Esophagus muscularis mucosa (tissue), 4 donors: ENCODE measurements at regions not wholly inside any gene's neighbourhood (a gene's known extent, or its start where the extent isn't known, plus 50 kb on each side); places are given as distances from the start of the nearest gene placed in this dataset.

Experiments
- CTCF ChIP-seq, 3 experiments: fragments of 200-600 bp in 2 of 3; fragments of 450-650 bp in 1 of 3; sonication (generic) in 2 of 3; IDR thresholded peaks; one replicate each; pipeline ENCODE4 v1.5.1; 2017 to 2019; ENCODE audit warnings: antibody characterized with exemption in 3 of 3, mild to moderate bottlenecking in 2 of 3, moderate library complexity in 1 of 3
- EP300 ChIP-seq: sonication (generic); formaldehyde crosslinking; IDR thresholded peaks from one replicate; pipeline ENCODE4 v1.6.1; 2017; ENCODE audit warnings: antibody characterized with exemption
- POLR2A ChIP-seq: fragments of 450-650 bp; IDR thresholded peaks from one replicate; pipeline ENCODE4 v1.6.1; 2017; ENCODE audit warnings: antibody characterized with exemption, moderate library complexity, mild to moderate bottlenecking, low read depth
- POLR2AphosphoS5 ChIP-seq, 2 donors: sonication (generic); formaldehyde crosslinking; IDR thresholded peaks; one replicate each; pipeline ENCODE4 v1.6.1; 2017; ENCODE audit warnings: antibody characterized with exemption in 2 of 2

DNA sequence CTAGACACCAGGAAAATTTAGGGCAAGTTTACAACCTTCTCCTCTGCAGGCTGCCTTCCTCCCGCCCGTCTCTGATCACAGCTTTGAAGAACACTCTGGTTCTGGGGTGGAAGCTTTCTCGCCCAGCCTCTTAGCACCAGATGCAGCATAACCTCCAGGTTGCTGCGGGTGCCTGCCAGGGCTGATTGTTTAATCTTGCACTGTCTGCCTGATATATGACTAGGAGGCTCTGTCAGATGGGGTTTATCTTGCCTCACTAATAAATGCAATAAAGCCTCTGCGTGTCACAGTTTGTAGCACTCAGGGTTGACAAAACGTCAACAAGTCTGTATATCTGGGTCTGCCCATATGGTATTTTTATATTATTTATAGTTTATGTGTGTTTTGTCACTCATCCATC, 388.2 kb downstream of the FUT8 start:
- TF ChIP-seq CTCF (IDR thresholded peaks at IDR 0.05) (no peak), POLR2AphosphoS5 (IDR thresholded peaks at IDR 0.05) (no peak), POLR2A (no peak), EP300 (no peak)
